ENCODE measurements at regions not wholly inside any gene's neighbourhood (a gene's known extent, or its start where the extent isn't known, plus 50 kb on each side); places are given as distances from the start of the nearest gene placed in this dataset.

- TF ChIP-seq ELF4 (CRISPR knock-in tag; IDR thresholded peaks at IDR 0.05; ENCODE audit: borderline replicate concordance) (no peak), ZNF234 (CRISPR knock-in tag; conservative IDR thresholded peaks at IDR 0.05) (no peak), BHLHE40 (IDR thresholded peaks at IDR 0.05; ENCODE audit: low read length) (no peak), EZH2 (conservative IDR thresholded peaks at IDR 0.05; ENCODE audit: low read depth, low read length) (no peak), ZBTB10 (CRISPR knock-in tag; IDR thresholded peaks at IDR 0.05; ENCODE audit: borderline replicate concordance) (no peak), ELK4 (CRISPR knock-in tag; IDR thresholded peaks at IDR 0.05; ENCODE audit: borderline replicate concordance) (no peak), ZNF292 (CRISPR knock-in tag; IDR thresholded peaks at IDR 0.05; ENCODE audit: borderline replicate concordance, low read depth) (no peak), BRCA1 (CRISPR knock-in tag; IDR thresholded peaks at IDR 0.05) (no peak), NBN (conservative IDR thresholded peaks at IDR 0.05) (no peak), ATF1 (CRISPR knock-in tag; IDR thresholded peaks at IDR 0.05) (no peak), GFI1 (CRISPR knock-in tag; IDR thresholded peaks at IDR 0.05; ENCODE audit: borderline replicate concordance) (no peak)
- TF ChIP-seq, protein P1, sequence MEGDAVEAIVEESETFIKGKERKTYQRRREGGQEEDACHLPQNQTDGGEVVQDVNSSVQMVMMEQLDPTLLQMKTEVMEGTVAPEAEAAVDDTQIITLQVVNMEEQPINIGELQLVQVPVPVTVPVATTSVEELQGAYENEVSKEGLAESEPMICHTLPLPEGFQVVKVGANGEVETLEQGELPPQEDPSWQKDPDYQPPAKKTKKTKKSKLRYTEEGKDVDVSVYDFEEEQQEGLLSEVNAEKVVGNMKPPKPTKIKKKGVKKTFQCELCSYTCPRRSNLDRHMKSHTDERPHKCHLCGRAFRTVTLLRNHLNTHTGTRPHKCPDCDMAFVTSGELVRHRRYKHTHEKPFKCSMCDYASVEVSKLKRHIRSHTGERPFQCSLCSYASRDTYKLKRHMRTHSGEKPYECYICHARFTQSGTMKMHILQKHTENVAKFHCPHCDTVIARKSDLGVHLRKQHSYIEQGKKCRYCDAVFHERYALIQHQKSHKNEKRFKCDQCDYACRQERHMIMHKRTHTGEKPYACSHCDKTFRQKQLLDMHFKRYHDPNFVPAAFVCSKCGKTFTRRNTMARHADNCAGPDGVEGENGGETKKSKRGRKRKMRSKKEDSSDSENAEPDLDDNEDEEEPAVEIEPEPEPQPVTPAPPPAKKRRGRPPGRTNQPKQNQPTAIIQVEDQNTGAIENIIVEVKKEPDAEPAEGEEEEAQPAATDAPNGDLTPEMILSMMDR (CRISPR knock-in tag; IDR thresholded peaks at IDR 0.05) = no peak
Observed at GRCh38 chr1:102190429-102190828, 193.7 kb upstream of the OLFM3 start.
